KMS-11 (cell line): ENCODE measurements at regions not wholly inside any gene's neighbourhood (a gene's known extent, or its start where the extent isn't known, plus 50 kb on each side); places are given as distances from the start of the nearest gene placed in this dataset.
"Not testable (repeated sequence)": the region's sequence is repeated elsewhere in the genome, so short reads cannot be mapped to it uniquely, and the experiment has no call there.

Source experiments
- H2AFZ ChIP-seq: fragments of 200-600 bp; sonication (generic); 2 replicates; pipeline ENCODE4 v1.6.1; 2016; ENCODE audit warnings: antibody characterized with exemption, mixed run types, low read depth
- H3K27ac ChIP-seq: fragments of 200-600 bp; sonication (generic); 2 replicates; pipeline ENCODE4 v1.6.1; 2016; ENCODE audit warnings: mild to moderate bottlenecking, mixed run types
- H3K27me3 ChIP-seq: fragments of 200-600 bp; sonication (generic); 2 replicates; pipeline ENCODE4 v1.6.1; 2017; ENCODE audit warnings: mild to moderate bottlenecking, low read depth, mixed run types, moderate library complexity; ENCODE audit not compliant: insufficient read depth
- H3K36me3 ChIP-seq: fragments of 200-600 bp; sonication (generic); 2 replicates; pipeline ENCODE4 v1.6.1; 2017; ENCODE audit warnings: mild to moderate bottlenecking, mixed run types; ENCODE audit not compliant: insufficient read depth
- H3K4me1 ChIP-seq: fragments of 200-600 bp; sonication (generic); 2 replicates; pipeline ENCODE4 v1.6.1; 2016; ENCODE audit warnings: mild to moderate bottlenecking, low read depth, mixed run types; ENCODE audit not compliant: poor library complexity, severe bottlenecking
- H3K4me2 ChIP-seq: fragments of 200-600 bp; sonication (generic); 2 replicates; pipeline ENCODE4 v1.7.0; 2016; ENCODE audit warnings: mild to moderate bottlenecking, mixed run types
- H3K4me3 ChIP-seq: fragments of 200-600 bp; sonication (generic); IDR thresholded peaks from 2 replicates; pipeline ENCODE4 v1.6.1; 2017; ENCODE audit warnings: low read depth, low read length, mixed read lengths; ENCODE audit not compliant: insufficient read depth
- H3K79me2 ChIP-seq: fragments of 200-600 bp; sonication (generic); 2 replicates; pipeline ENCODE4 v1.6.1; 2016; ENCODE audit warnings: low read depth, mixed run types; ENCODE audit not compliant: insufficient read depth
- H3K9ac ChIP-seq: fragments of 200-600 bp; sonication (generic); 2 replicates; pipeline ENCODE4 v1.6.1; 2016; ENCODE audit warnings: mild to moderate bottlenecking, mixed run types
- H4K20me1 ChIP-seq: fragments of 200-600 bp; sonication (generic); 2 replicates; pipeline ENCODE4 v1.6.1; 2016; ENCODE audit warnings: mild to moderate bottlenecking, mixed run types; ENCODE audit not compliant: insufficient read depth
- TF ChIP-seq, protein P1 (sequence below): fragments of 200-600 bp; sonication (generic); conservative IDR thresholded peaks from 2 replicates; pipeline ENCODE4 v1.6.1; 2017; ENCODE audit warnings: low read depth, mild to moderate bottlenecking, antibody characterized with exemption, low read length, moderate library complexity, mixed read lengths

DNA sequence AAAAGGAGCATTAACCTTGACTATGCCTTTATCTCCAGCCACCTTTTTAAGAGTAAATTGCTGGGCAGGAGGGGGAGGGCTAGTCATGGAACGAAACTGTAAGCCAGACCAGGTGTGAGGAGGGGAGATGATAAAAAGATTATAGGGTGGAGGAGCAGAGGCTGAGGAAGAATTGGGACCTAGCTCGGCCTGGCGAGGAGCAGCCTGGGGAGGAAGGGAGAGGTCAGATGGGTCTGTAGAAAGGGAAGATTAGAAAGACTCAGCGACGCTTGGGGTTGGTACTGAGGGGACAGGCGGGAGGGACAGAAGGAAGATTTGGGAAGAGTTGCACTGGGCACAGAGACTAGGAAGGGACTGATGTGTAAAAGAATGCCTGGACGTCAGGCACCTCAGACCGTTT, 58.4 kb upstream of the BMP2K start:
- not testable (repeated sequence) for H2AFZ ChIP-seq, H4K20me1 ChIP-seq, H3K4me2 ChIP-seq, H3K79me2 ChIP-seq, H3K27ac ChIP-seq, H3K36me3 ChIP-seq, H3K27me3 ChIP-seq, H3K9ac ChIP-seq, H3K4me1 ChIP-seq, H3K4me3 ChIP-seq

DNA sequence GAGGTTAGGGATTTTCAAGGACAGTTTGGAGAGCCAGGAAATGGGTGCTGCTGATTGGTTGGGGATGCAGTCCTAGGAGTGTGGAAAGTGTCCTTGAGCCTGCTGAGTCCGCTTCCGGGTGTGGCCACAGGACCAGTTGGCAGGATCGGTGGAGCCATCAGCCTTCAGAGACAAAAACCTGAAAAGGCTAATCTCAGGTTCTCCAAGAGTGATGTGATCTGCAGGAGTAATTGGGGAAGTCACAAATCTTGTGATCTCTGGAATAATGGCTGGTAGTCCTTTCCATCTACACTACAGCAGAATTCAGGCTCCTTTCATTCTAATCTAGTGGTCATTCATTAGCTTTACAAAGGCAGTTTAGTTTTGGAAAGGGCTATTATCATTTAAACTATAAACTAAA, 55.9 kb upstream of the BMP2K start:
- H3K9ac ChIP-seq, result no peak overlapping the region
- no peaks in the 10 kb centered on the region for H3K4me1 ChIP-seq
- H4K20me1 ChIP-seq, result no peaks in the 10 kb centered on the region
- H3K27me3 ChIP-seq, result no peaks in the 10 kb centered on the region
- H3K4me3 ChIP-seq, result no peak overlapping the region
- H3K27ac ChIP-seq, result no peak overlapping the region
- H3K36me3 ChIP-seq, result no peaks in the 10 kb centered on the region
- no peaks in the 10 kb centered on the region for H3K79me2 ChIP-seq
- TF ChIP-seq, protein P1, sequence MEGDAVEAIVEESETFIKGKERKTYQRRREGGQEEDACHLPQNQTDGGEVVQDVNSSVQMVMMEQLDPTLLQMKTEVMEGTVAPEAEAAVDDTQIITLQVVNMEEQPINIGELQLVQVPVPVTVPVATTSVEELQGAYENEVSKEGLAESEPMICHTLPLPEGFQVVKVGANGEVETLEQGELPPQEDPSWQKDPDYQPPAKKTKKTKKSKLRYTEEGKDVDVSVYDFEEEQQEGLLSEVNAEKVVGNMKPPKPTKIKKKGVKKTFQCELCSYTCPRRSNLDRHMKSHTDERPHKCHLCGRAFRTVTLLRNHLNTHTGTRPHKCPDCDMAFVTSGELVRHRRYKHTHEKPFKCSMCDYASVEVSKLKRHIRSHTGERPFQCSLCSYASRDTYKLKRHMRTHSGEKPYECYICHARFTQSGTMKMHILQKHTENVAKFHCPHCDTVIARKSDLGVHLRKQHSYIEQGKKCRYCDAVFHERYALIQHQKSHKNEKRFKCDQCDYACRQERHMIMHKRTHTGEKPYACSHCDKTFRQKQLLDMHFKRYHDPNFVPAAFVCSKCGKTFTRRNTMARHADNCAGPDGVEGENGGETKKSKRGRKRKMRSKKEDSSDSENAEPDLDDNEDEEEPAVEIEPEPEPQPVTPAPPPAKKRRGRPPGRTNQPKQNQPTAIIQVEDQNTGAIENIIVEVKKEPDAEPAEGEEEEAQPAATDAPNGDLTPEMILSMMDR, result no peak
- H2AFZ ChIP-seq, result no peak overlapping the region
- no peak overlapping the region for H3K4me2 ChIP-seq

DNA sequence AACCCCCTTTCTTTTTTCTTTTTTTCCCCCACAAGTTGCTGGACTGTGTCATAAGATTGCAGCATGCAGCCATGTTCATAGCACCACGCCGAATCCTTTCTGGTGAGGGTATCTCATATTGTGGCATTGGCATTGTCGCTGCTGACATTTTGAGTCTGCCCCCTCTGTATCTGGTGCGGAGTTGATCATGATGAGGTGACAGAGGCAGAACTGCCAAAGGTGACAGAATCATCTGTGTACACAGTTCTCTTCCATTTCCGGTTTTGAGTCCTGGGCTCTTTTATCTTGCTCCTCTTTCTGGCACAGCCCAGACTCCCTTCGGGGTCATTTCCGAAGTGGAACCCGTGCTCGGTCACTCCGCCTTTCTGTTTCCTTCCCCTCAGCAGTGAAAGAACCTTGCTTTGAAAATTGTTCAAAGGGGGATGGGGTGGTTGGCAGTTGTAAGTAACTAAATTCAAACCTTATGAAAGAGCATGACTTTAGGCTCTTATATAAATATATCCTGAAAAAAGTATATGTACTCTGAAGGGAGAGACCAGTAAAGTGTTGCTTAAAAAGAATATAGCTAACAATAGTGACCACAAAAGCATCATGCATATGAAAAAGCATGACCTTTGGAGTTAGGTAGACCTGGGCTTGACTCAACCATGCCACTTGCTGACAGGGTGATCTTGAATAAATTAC, 55.0 kb upstream of the BMP2K start:
- Histone ChIP-seq H3K27me3 (no peaks in the 10 kb centered on the region), H2AFZ (no peak overlapping the region), H3K27ac (no peak overlapping the region), H3K4me3 (no peak overlapping the region), H4K20me1 (no peaks in the 10 kb centered on the region), H3K4me1 (no peaks in the 10 kb centered on the region), H3K4me2 (no peak overlapping the region), H3K79me2 (no peaks in the 10 kb centered on the region), H3K9ac (no peak overlapping the region), H3K36me3 (no peaks in the 10 kb centered on the region)
- TF ChIP-seq, protein P1, result no peak

DNA sequence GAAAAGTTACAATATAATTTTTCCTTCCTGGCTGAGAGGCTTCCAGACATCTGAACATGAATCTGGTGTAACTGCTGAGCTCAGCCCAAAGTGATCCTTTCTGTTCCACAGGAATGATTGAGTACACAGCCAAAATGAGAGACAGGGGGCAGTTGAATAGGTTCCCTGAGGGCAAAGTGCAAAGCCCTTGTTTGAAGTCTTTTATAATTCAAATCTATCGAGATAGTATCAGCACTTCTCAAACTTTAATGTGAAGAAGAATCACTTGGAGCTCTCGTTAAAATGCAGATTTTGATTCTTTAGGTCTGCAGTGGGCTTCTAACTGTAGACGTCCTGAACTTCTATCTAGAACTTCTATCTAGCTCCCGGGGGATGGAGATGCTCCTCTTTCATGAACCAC, 54.4 kb upstream of the BMP2K start:
- TF ChIP-seq, protein P1, result no peak
- H3K9ac ChIP-seq, result no peak overlapping the region
- no peaks in the 10 kb centered on the region for H4K20me1 ChIP-seq
- H2AFZ ChIP-seq, result no peak overlapping the region
- H3K79me2 ChIP-seq, result no peaks in the 10 kb centered on the region
- no peaks in the 10 kb centered on the region for H3K36me3 ChIP-seq
- no peaks in the 10 kb centered on the region for H3K27me3 ChIP-seq
- H3K4me1 ChIP-seq, result no peaks in the 10 kb centered on the region
- no peak overlapping the region for H3K4me3 ChIP-seq
- H3K4me2 ChIP-seq, result no peak overlapping the region
- no peak overlapping the region for H3K27ac ChIP-seq

DNA sequence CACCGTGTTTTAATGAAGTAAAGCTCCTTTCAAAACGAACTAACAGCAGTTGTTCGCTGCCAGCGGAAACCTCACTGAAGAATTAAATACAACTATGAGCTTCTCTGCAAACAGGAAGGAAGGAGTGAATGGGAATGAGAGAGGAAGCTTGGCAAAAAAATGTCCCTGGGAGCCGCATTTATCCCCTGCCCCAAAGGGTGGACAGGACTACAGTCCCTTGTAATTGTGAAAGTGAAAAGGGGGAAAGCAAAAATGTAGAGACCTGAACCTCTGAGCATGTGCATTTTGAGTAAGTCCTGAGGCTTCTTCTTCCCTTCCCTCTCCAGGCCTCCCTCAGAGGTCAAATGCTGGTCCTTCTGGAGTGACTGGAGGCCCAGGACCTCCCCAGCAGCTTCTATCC, 53.8 kb upstream of the BMP2K start:
- Histone ChIP-seq H3K79me2 (no peaks in the 10 kb centered on the region), H3K27ac (no peak overlapping the region), H3K4me1 (no peaks in the 10 kb centered on the region), H3K36me3 (no peaks in the 10 kb centered on the region), H3K4me3 (no peak overlapping the region), H3K4me2 (no peak overlapping the region), H3K9ac (no peak overlapping the region), H3K27me3 (no peaks in the 10 kb centered on the region), H2AFZ (no peak overlapping the region), H4K20me1 (no peaks in the 10 kb centered on the region)
- TF ChIP-seq, protein P1, result no peak
